Keratinocyte (primary cell): ENCODE measurements at regions not wholly inside any gene's neighbourhood (a gene's known extent, or its start where the extent isn't known, plus 50 kb on each side); places are given as distances from the start of the nearest gene placed in this dataset.

Experiments
- DNase-seq: peaks from one replicate; pipeline ENCODE4 v3.0.0-alpha.2; 2011; ENCODE audit warnings: low read depth, missing footprints, low spot score
- FAIRE-seq: peaks from 2 replicates; lab custom pipeline; 2011; peaks lifted over from hg19 to GRCh38; lab: Jason Lieb, UNC
- H2AFZ ChIP-seq: 2 replicates; pipeline ENCODE4 v1.6.0; 2012; ENCODE audit warnings: low read length, control low read depth, inconsistent platforms; ENCODE audit not compliant: control insufficient read depth
- H3K27ac ChIP-seq: 2 replicates; pipeline ENCODE4 v1.5.1; 2011; ENCODE audit warnings: low read length; ENCODE audit not compliant: control insufficient read depth, insufficient read depth
- H3K27me3 ChIP-seq: 3 replicates; pipeline ENCODE4 v1.6.0; 2011; ENCODE audit warnings: low read length; ENCODE audit not compliant: control insufficient read depth, insufficient read depth; ENCODE audit errors: extremely low read depth
- H3K36me3 ChIP-seq, 2 experiments: 2 replicates in 1 of 2; 3 replicates in 1 of 2; pipeline ENCODE4 v1.5.1; 2011; ENCODE audit warnings: low read length in 2 of 2, mild to moderate bottlenecking in 1 of 2; ENCODE audit not compliant: control insufficient read depth in 2 of 2, insufficient read depth in 2 of 2; ENCODE audit errors: extremely low read depth in 1 of 2
- H3K4me1 ChIP-seq: 3 replicates; pipeline ENCODE4 v1.5.1; 2011; ENCODE audit warnings: low read length; ENCODE audit not compliant: control insufficient read depth, insufficient read depth; ENCODE audit errors: extremely low read depth
- H3K4me2 ChIP-seq: 3 replicates; pipeline ENCODE4 v1.6.0; 2011; ENCODE audit warnings: low read depth, low read length; ENCODE audit not compliant: control insufficient read depth, insufficient read depth; ENCODE audit errors: extremely low read depth
- H3K4me3 ChIP-seq, 3 experiments: fragments of 200-600 bp in 1 of 3; sonication (generic) in 1 of 3; 2 replicates in 2 of 3; 3 replicates in 1 of 3; pipeline ENCODE4 v1.5.1; 2011 to 2016; ENCODE audit warnings: low read length in 3 of 3, mild to moderate bottlenecking in 3 of 3, control low read depth in 2 of 3, inconsistent platforms in 1 of 3, low read depth in 1 of 3, mixed read lengths in 1 of 3, mixed run types in 1 of 3, moderate library complexity in 1 of 3; ENCODE audit not compliant: control insufficient read depth in 2 of 3, insufficient read depth in 2 of 3; ENCODE audit errors: extremely low read depth in 1 of 3
- H3K79me2 ChIP-seq: 2 replicates; pipeline ENCODE4 v1.6.0; 2012; ENCODE audit warnings: low read length; ENCODE audit not compliant: control insufficient read depth, insufficient read depth
- H3K9ac ChIP-seq: 3 replicates; pipeline ENCODE4 v1.6.0; 2011; ENCODE audit warnings: low read length; ENCODE audit not compliant: control insufficient read depth, insufficient read depth; ENCODE audit errors: extremely low read depth
- H3K9me1 ChIP-seq: 3 replicates; pipeline ENCODE4 v1.6.0; 2011; ENCODE audit warnings: low read length; ENCODE audit not compliant: control insufficient read depth, insufficient read depth; ENCODE audit errors: extremely low read depth
- H3K9me3 ChIP-seq: 2 replicates; pipeline ENCODE4 v1.5.1; 2012; ENCODE audit warnings: low read depth, low read length; ENCODE audit not compliant: control insufficient read depth
- H4K20me1 ChIP-seq: 3 replicates; pipeline ENCODE4 v1.6.0; 2011; ENCODE audit warnings: low read length; ENCODE audit not compliant: control insufficient read depth, insufficient read depth; ENCODE audit errors: extremely low read depth
- EZH2 ChIP-seq: IDR thresholded peaks from one replicate; pipeline ENCODE4 v1.6.1; 2012; ENCODE audit warnings: inconsistent platforms, mild to moderate bottlenecking, low read length, moderate library complexity
- dilution Hi-C: fragments of 300-500 bp; cut with MboI; formaldehyde crosslinking; loops from one replicate; pipeline ENCODE4 v1.7.0; 2020; ENCODE audit warnings: low sequenced_read_pairs; ENCODE audit not compliant: extremely low pct_ligation_motif_present
- TF ChIP-seq, protein P1 (sequence below), 3 experiments: IDR thresholded peaks in 1 of 3; conservative IDR thresholded peaks in 1 of 3; optimal IDR thresholded peaks in 1 of 3; 2 replicates in 2 of 3; 3 replicates in 1 of 3; pipeline versions ENCODE3 to v1.5.1; 2011; ENCODE audit warnings: low read length in 3 of 3, mild to moderate bottlenecking in 3 of 3, moderate library complexity in 2 of 3, control low read depth in 1 of 3, inconsistent platforms in 1 of 3; ENCODE audit not compliant: insufficient read depth in 2 of 3; ENCODE audit errors: extremely low read depth in 1 of 3

DNA sequence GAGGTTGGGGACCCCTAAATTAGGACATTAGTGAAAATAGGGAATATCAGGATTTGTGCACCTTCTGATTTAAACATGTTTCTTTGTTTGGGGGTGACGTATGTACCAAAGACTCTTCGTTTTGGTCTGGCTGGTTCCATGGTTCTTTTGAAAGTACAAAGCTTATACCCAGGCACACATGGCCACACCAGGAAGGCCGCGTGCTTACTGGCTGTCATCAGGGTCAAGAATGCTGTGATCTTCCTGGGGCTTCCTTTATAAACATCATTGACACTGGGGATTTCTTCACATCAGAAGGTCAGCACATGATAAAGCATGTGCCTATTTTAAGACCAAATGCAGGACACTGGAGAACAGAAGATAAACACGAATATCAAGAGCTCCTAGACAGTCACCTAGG, 230.6 kb upstream of the ID2 start:
- TF ChIP-seq, protein P1, sequence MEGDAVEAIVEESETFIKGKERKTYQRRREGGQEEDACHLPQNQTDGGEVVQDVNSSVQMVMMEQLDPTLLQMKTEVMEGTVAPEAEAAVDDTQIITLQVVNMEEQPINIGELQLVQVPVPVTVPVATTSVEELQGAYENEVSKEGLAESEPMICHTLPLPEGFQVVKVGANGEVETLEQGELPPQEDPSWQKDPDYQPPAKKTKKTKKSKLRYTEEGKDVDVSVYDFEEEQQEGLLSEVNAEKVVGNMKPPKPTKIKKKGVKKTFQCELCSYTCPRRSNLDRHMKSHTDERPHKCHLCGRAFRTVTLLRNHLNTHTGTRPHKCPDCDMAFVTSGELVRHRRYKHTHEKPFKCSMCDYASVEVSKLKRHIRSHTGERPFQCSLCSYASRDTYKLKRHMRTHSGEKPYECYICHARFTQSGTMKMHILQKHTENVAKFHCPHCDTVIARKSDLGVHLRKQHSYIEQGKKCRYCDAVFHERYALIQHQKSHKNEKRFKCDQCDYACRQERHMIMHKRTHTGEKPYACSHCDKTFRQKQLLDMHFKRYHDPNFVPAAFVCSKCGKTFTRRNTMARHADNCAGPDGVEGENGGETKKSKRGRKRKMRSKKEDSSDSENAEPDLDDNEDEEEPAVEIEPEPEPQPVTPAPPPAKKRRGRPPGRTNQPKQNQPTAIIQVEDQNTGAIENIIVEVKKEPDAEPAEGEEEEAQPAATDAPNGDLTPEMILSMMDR (optimal IDR thresholded peaks at IDR 0.05 in 1 of 3, IDR thresholded peaks at IDR 0.05 in 1 of 3, conservative IDR thresholded peaks at IDR 0.05 in 1 of 3; ENCODE audit: extremely low read depth in 1 of 3, insufficient read depth in 2 of 3, low read length in 3 of 3), result no peak
- no peak for TF ChIP-seq EZH2
- peaks cover 2% of the 10 kb centered on the region for H3K27me3 ChIP-seq
- DNase-seq, result no peak

GRCh38 chr2:8452296-8452695, 229.6 kb upstream of the ID2 start:
- Histone ChIP-seq H2AFZ (no peak overlapping the region), H3K4me1 (peaks cover 4% of the 10 kb centered on the region), H3K4me3 (no peak overlapping the region), H3K79me2 (no peaks in the 10 kb centered on the region), H3K36me3 (no peaks in the 10 kb centered on the region), H3K27ac (no peak overlapping the region), H3K4me2 (no peak overlapping the region), H3K9me1 (no peaks in the 10 kb centered on the region), H3K9me3 (no peaks in the 10 kb centered on the region), H3K27me3 (peaks cover 9% of the 10 kb centered on the region), H3K9ac (no peak overlapping the region), H4K20me1 (no peaks in the 10 kb centered on the region)
- dilution Hi-C loops, result no loop called here
- DNase-seq, result no peak
- TF ChIP-seq, protein P1 (optimal IDR thresholded peaks at IDR 0.05 in 1 of 3, IDR thresholded peaks at IDR 0.05 in 1 of 3, conservative IDR thresholded peaks at IDR 0.05 in 1 of 3; ENCODE audit: extremely low read depth in 1 of 3, insufficient read depth in 2 of 3, low read length in 3 of 3), result no peak
- no peak for TF ChIP-seq EZH2
- no peak for FAIRE-seq

More for the DNA sequence above, 230.6 kb upstream of the ID2 start:
- Histone ChIP-seq H2AFZ (no peak overlapping the region), H3K79me2 (no peaks in the 10 kb centered on the region), H3K27ac (no peak overlapping the region), H3K9ac (no peak overlapping the region), H4K20me1 (no peaks in the 10 kb centered on the region), H3K4me2 (no peak overlapping the region), H3K4me3 (no peak overlapping the region), H3K9me1 (no peaks in the 10 kb centered on the region), H3K9me3 (no peaks in the 10 kb centered on the region), H3K36me3 (no peaks in the 10 kb centered on the region), H3K4me1 (peaks cover 6% of the 10 kb centered on the region)
- dilution Hi-C loops, result no loop called here
- FAIRE-seq, result no peak
